Skeletal muscle satellite cell (primary cell): ENCODE measurements at regions not wholly inside any gene's neighbourhood (a gene's known extent, or its start where the extent isn't known, plus 50 kb on each side); places are given as distances from the start of the nearest gene placed in this dataset.
"Not testable (repeated sequence)": the region's sequence is repeated elsewhere in the genome, so short reads cannot be mapped to it uniquely, and the experiment has no call there.

Experiments used
- H3K27me3 ChIP-seq: 2 replicates; pipeline ENCODE4 v1.7.0; 2013; ENCODE audit warnings: low read length; ENCODE audit not compliant: control insufficient read depth, insufficient read depth
- H3K36me3 ChIP-seq: 2 replicates; pipeline ENCODE4 v1.7.0; 2013; ENCODE audit warnings: mild to moderate bottlenecking, control low read depth, low read length; ENCODE audit not compliant: insufficient read depth
- H3K4me1 ChIP-seq: 2 replicates; pipeline ENCODE4 v1.7.0; 2013; ENCODE audit warnings: low read length; ENCODE audit not compliant: control insufficient read depth, insufficient read depth
- H3K4me2 ChIP-seq: 2 replicates; pipeline ENCODE4 v1.7.0; 2013; ENCODE audit warnings: mild to moderate bottlenecking, low read length
- H3K4me3 ChIP-seq: 2 replicates; pipeline ENCODE4 v1.7.0; 2013; ENCODE audit warnings: low read length
- H3K9ac ChIP-seq: 2 replicates; pipeline ENCODE4 v1.7.0; 2013; ENCODE audit warnings: mild to moderate bottlenecking, low read depth, low read length, moderate library complexity
- H3K9me3 ChIP-seq: replicated peaks from 2 replicates; pipeline ENCODE4 v1.7.0; 2013; ENCODE audit warnings: mild to moderate bottlenecking, control low read depth, low read length

DNA sequence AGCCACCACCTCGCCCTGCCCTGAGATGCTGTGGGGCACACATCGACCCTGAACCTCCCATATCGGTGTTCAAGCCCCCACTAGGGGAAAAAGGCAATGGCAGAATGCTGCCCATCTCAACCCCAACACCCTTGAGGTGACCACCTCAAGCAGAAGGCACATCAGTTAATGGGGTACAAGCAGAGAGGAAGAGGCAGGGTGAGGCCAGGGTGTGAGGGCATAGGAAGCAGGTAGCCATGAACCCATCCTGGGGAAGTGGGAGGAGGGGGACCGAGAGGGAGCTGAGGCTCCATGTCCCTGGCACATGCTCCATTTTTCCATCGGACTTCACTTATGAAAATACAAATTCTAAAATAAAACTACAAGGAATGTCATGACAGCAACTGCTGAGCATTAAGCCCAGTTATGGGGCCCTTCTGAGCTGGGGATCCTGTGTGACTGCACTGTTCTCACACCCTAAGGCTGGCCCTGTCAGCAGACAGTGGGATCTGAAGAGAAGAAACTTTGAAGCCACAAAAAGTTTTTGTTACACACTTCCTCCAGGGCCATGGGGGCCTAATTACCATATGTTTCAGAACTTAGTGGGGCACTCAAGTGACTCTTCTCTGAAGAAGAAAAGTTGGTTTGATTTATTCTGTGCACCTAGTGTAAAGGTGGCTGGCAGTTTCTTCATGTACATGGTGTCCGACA, 68.2 kb upstream of the FAM241A start:
- Histone ChIP-seq H3K4me2 (no peak overlapping the region), H3K36me3 (no peaks in the 10 kb centered on the region), H3K9me3 (no peaks in the 10 kb centered on the region), H3K4me1 (no peaks in the 10 kb centered on the region), H3K9ac (no peak overlapping the region), H3K4me3 (no peak overlapping the region), H3K27me3 (no peaks in the 10 kb centered on the region)

DNA sequence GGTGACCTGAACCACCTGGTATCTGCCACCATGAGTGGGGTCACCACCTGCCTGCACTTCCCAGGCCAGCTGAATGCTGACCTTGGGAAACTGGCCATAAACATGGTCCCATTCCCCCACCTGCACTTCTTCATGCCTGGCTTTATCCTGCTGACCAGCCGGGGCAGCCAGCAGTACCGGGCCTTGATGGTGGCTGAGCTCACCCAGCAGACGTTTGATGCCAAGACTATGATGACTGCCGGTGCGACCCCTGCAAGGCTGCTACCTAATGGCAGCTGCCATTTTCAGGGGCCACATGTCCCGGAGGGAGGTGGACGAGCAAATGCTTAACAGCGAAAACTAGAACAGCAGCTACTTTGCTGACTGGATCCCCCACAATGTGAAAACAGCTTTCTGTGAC, 67.5 kb upstream of the FAM241A start:
- peaks cover 4% of the 10 kb centered on the region for H3K4me1 ChIP-seq
- no peak overlapping the region for H3K9ac ChIP-seq
- H3K4me3 ChIP-seq = no peak overlapping the region
- H3K36me3 ChIP-seq = no peaks in the 10 kb centered on the region
- H3K4me2 ChIP-seq = no peak overlapping the region
- no peaks in the 10 kb centered on the region for H3K27me3 ChIP-seq
- no peaks in the 10 kb centered on the region for H3K9me3 ChIP-seq

DNA sequence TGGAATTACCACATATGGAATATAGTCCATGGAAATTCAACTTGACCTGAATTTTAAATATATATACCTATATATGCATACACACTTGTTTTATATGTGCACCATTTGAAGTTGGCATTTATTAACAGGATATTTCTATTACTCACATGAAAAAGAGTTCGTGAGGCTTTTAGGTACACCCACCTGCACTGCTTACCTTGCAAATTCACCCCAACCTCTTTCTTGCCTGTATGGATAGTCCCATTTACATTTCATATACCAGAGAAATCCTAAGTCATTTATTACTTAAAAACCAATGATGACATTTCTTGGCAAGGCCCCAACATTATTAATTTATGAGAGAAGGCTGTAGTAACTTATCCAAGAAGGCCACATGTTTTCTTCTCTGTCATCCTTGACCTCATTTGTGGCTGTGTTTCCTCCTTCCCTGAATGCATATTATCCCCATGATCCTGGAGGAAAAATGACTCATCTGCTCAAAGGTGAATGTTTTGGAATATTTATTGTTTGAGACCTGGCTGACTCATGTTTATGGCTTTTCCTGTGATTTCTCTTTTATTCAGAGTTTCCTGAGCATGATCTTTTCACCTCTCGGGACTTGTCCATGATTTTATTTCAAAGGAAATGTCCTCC, 62.2 kb upstream of the FAM241A start:
- Histone ChIP-seq H3K4me3 (no peak overlapping the region), H3K9ac (no peak overlapping the region), H3K9me3 (no peaks in the 10 kb centered on the region), H3K4me2 (no peak overlapping the region), H3K36me3 (no peaks in the 10 kb centered on the region), H3K27me3 (no peaks in the 10 kb centered on the region), H3K4me1 (peaks cover 19% of the 10 kb centered on the region)

DNA sequence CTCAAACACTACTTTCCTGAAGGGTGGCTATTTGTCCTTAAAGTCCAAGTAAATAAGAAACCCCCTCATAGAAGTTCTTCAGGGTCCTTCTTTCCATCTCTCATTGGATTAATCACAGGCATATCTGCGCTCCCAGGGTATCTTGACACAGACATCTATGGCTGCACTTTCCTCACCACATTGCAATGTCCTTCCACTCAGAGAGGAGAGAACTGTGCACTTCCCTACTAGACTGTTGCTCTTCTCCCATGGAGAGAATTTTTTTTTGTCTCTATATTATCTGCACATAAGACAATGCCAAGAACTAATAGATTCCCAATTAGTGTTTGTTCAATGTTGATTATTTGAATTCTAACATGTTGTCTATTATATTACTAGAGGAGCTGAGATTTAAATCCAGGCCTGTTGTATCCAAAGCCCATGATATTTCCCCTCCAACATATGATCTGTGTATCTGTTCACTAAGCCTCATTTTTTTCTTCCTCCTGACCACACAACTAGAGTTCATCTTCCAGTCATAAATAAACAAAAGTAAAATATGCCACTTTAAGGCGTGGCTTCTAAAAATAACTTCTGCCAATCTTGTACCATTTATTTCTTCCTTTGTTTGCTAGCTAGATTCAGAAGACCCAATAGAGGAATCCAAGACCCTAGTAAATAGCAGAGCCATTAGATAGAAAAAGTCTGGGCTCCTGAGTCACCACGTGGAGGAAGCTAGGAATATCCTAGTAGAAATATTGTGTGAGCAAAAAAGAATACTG, 61.5 kb upstream of the FAM241A start:
- Histone ChIP-seq H3K36me3 (no peaks in the 10 kb centered on the region), H3K4me2 (no peak overlapping the region), H3K9me3 (no peaks in the 10 kb centered on the region), H3K9ac (no peak overlapping the region), H3K4me3 (no peak overlapping the region), H3K4me1 (peaks cover 19% of the 10 kb centered on the region), H3K27me3 (no peaks in the 10 kb centered on the region)

DNA sequence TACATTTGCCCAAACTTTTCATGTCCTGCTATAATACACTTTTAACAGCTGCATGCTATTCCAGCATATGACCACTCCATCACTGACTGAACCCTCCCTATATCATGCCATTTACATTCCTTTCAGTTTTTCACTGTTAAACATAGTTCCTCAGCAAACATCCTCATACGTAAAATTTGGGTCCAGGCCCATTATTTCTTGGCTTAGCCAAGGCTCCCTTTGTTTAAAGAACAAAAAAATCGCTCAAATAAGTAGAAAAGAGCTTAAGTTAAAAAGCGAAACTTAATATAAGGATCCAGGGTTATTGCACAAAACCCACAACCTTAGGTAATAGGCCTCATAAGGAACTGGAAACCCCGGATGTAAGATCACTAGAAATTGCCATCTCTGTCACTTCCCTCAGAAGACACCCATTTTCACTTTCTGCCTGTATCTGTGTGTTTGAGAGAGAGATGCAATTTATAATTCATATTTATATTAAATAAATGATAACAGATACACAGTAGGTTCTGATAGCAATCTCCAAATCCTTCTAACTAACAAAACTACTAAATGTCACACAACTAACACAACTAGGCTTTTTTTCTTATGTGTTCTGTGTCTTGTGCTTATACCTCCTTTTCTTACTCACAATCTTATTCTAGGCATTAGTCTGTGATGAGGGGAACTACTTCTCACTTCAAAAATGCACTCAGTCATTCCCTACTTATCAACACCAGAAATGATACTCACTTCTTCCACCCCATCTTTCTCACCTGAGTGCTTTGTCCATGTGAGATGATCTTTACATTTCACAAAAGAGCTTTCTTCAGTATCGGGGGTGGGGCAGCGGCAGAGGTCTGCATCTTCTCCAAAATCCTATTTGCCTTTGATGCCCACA, 59.9 kb upstream of the FAM241A start:
- Histone ChIP-seq H3K27me3 (no peaks in the 10 kb centered on the region), H3K9ac (no peak overlapping the region), H3K4me2 (no peak overlapping the region), H3K36me3 (no peaks in the 10 kb centered on the region), H3K4me3 (no peak overlapping the region), H3K9me3 (no peaks in the 10 kb centered on the region), H3K4me1 (peaks cover 19% of the 10 kb centered on the region)

DNA sequence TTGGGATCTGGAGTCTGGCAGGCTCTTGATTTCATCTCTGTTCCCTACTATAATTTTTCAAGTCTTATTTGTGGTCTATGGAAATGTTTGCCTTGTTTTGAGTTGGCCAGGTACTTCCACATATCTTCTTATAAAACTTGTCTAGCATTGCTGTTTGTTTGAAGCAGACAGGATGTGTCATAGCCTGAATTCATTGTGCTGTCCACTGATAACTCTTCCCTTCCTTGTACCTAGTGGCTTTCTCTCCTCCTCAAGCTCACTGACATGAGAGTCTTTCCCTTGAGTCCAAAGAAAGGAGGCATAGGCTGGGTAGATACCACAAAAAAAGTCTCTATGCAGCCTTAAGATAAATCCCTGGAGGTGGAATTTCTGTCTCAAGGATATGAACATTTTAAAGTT, 59.2 kb upstream of the FAM241A start:
- H3K4me3 ChIP-seq = no peak overlapping the region
- H3K9me3 ChIP-seq = no peaks in the 10 kb centered on the region
- no peak overlapping the region for H3K9ac ChIP-seq
- peaks cover 19% of the 10 kb centered on the region for H3K4me1 ChIP-seq
- H3K36me3 ChIP-seq = no peaks in the 10 kb centered on the region
- no peaks in the 10 kb centered on the region for H3K27me3 ChIP-seq
- H3K4me2 ChIP-seq = no peak overlapping the region

DNA sequence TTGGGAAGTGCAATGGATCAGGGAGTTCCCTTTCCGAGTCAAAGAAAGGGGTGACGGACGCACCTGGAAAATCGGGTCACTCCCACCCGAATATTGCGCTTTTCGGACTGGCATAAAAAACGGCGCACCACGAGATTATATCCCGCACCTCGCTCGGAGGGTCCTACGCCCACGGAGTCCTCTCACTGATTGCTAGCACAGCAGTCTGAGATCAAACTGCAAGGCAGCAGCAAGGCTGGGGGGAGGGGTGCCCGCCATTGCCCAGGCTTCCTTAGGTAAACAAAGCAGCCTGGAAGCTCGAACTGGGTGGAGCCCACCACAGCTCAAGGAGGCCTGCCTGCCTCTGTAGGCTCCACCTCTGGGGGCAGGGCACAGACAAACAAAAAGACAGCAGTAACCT, 58.6 kb upstream of the FAM241A start:
- peaks cover 19% of the 10 kb centered on the region for H3K4me1 ChIP-seq
- H3K9ac ChIP-seq, H3K4me3 ChIP-seq, H3K4me2 ChIP-seq, H3K36me3 ChIP-seq, H3K27me3 ChIP-seq, H3K9me3 ChIP-seq: not testable (repeated sequence)

DNA sequence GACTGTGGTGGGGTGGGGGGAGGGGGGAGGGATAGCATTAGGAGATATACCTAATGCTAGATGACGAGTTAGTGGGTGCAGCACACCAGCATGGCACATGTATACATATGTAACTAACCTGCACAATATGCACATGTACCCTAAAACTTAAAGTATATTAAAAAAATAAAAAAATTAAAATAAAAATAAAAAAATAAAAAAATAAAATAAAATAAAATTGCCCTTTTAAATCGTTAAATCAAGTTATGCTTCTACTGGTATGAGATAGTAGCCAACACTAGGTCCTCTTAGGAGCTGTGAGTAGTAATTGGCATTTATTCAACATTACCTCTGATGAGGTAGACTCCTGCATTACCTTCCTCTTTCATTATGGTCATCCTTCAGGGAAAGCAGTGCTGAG, 52.9 kb upstream of the FAM241A start:
- H3K4me1 ChIP-seq, H3K36me3 ChIP-seq, H3K9ac ChIP-seq, H3K4me2 ChIP-seq, H3K4me3 ChIP-seq, H3K9me3 ChIP-seq: not testable (repeated sequence)
- peaks cover 11% of the 10 kb centered on the region for H3K27me3 ChIP-seq

DNA sequence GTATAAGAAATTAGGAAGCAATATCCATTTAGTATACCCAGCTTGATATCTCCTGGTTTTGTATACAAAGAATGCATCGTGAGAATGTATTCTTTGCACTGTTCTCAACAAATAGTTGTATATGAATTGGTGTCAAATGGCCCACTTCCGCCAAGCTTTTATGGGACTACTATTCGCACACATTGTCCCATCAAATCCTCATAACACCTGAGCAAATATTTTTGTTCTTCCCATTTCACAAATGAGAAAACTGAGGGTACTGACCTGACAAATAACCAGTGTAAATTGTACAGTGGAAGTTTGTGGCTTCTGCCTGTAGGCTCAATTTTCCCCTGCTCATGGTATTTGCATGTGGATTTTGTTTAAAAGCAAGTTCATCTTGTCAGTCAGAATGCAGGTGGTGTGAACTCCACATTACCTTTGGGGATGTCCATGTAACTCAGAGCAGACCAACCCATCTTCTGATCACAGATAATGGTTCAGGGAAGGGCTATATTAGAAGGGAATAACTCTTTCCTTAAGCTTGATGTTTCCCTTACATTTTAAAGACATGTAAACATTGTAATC, 51.5 kb upstream of the FAM241A start:
- H3K36me3 ChIP-seq = no peaks in the 10 kb centered on the region
- no peaks in the 10 kb centered on the region for H3K9me3 ChIP-seq
- no peak overlapping the region for H3K9ac ChIP-seq
- H3K4me3 ChIP-seq = no peak overlapping the region
- H3K27me3 ChIP-seq = peaks cover 11% of the 10 kb centered on the region
- no peak overlapping the region for H3K4me2 ChIP-seq
- H3K4me1 ChIP-seq = no peaks in the 10 kb centered on the region

DNA sequence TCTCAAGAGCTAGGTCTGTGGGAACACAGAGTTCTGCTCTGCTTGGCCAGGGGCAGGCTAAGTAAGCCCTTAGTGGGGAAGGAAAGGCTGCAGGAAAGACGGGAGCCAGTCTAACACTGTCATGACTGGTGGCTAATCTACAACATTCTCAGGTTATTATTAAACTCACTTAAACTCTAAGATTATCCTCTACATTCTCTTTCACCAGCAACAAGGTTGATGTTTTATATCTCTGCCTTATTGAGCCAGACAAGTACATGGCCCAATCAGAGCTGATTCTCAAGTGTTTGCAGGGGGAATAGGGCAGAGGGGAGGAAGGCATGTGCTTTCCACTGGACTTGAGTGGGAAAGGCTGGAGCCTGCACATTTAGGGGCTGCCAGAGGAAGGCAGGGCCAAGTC, 50.9 kb upstream of the FAM241A start:
- H3K9me3 ChIP-seq = no peaks in the 10 kb centered on the region
- H3K4me3 ChIP-seq = no peak overlapping the region
- peaks cover 11% of the 10 kb centered on the region for H3K27me3 ChIP-seq
- H3K4me2 ChIP-seq = no peak overlapping the region
- H3K36me3 ChIP-seq = no peaks in the 10 kb centered on the region
- H3K4me1 ChIP-seq = no peaks in the 10 kb centered on the region
- no peak overlapping the region for H3K9ac ChIP-seq
